Lower leg skin (tissue), 3 donors: ENCODE measurements at regions not wholly inside any gene's neighbourhood (a gene's known extent, or its start where the extent isn't known, plus 50 kb on each side); places are given as distances from the start of the nearest gene placed in this dataset.

Source experiments
- CTCF ChIP-seq, 3 donors: fragments of 450-650 bp; IDR thresholded peaks; one replicate each; pipeline ENCODE4 v1.5.1; 2016; ENCODE audit warnings: antibody characterized with exemption in 3 of 3, mild to moderate bottlenecking in 3 of 3, moderate library complexity in 2 of 3
- POLR2A ChIP-seq, 2 donors: fragments of 450-650 bp; IDR thresholded peaks; one replicate each; pipeline ENCODE4 v1.6.1; 2016 to 2017; ENCODE audit warnings: antibody characterized with exemption in 2 of 2, mild to moderate bottlenecking in 1 of 2, moderate library complexity in 1 of 2

- TF ChIP-seq CTCF (IDR thresholded peaks at IDR 0.05) (no peak), POLR2A (IDR thresholded peaks at IDR 0.05) (no peak)
Measured at GRCh38 chr9:21624675-21625644, 142.8 kb upstream of the IFNE start.
